HG03558 (cell line): ENCODE measurements at regions not wholly inside any gene's neighbourhood (a gene's known extent, or its start where the extent isn't known, plus 50 kb on each side); places are given as distances from the start of the nearest gene placed in this dataset.

Source experiments
- ATAC-seq: cut with Tn5 transposase; IDR thresholded peaks from one replicate; pipeline ENCODE4 v1.9.1; 2021; ENCODE audit warnings: moderate number of reproducible peaks; ENCODE audit not compliant: unreplicated experiment; ENCODE audit errors: extremely low read depth

DNA sequence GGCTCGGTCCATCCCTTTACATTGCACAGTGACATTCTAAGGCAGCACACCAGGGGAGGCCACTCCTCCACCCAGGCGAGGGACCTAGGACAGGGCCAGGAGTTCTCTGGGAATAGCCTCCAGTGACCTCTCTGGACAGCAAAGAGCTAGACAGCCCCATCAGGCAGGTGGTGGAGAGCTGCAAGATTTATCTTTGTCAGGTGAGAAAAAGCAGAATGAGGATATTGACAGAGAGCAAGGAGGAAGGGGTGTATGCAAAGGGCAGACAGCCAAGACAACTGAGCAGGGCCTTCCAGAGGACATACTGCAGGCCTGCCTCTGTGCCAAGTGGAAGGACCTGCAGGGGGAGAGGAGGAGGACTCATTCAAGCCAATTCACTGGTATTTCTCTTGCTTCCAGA is 112.4 kb upstream of the MAX start:
- no peak for ATAC-seq

GRCh38 chr14:65219353-65219752 is 117.0 kb upstream of the MAX start:
- ATAC-seq, result no peak

DNA sequence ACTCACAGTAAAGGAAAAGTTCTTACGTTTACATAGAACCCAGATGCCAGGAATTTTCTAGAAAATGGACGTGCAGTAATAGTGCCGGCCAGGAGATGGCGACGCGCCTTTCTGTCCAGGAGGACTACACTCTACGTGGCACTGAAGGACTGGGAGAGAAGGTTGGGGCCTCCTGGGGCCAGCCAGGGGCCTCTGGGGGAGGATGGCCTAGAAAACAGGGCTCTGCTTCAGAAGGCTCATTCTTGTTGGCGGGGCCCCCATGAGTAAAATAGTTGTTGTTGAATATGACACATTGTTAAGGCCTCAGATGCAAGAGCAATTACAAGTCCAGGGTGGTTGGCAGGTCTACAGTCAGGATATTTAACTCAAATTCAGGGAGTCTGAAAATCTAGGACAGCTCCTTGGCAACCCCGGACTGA is 120.1 kb upstream of the MAX start:
- no peak for ATAC-seq

DNA sequence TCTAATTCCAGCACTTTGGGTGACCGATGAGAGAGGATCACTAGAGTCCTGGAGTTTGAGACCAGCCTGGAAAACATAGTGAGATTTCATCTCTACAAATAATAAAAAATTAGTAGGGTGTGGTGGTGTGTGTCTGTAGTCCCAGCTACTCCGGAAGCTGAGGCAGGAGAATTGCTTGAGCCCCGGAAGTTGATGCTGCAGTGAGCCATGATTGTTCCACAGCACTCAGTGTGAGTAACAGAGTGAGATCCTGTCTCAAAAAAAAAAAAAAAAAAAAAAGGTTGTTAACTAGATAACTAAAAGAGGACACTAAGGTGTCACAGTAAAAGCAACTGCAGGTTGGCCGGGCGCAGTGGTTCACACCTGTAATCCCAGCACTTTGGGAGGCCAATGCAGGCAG is 121.3 kb upstream of the MAX start:
- no peak for ATAC-seq

- ATAC-seq, result no peak
These were observed 122.5 kb upstream of the MAX start for GRCh38 chr14:65224799-65225198.

DNA sequence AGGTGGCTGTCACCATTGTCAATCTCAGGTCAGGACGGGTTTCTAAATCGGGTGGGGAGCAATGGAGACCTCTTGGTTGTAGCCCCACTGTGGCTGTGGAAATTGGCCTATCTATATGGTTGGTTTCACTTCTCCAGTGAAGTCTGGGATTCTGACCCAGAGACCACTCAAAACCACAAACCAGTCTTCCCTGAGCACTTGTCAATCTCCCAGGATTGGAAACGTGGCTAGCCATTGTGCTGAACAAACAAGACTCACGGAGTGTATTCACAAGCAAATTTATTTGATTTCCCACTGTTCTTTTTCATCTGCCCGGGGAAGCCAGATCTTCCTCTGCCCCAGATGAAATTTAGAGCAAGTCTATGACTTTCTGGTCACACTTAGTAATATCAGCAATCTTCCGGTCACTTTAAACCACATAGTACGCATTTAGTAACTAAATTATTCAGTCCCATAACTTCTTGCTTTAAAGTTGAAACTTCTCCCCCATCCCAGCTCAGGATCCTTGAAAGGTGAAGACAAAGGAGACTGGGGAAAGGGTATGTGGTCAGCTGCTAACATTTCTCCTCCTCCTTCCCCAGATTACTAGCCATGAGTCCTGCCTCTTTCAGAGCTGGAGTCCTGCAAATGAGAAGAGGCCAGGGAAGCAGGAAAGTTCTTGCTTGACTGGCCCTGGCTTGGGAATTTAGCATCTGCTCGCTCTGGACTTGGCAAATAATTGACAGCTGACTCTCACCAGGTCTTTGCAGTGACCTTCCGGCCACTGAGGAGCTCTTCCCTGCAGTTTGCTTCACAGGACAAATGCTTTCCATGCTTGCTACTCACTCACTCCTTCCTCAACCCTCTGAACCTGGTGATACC is 123.2 kb upstream of the MAX start:
- no peak for ATAC-seq

DNA sequence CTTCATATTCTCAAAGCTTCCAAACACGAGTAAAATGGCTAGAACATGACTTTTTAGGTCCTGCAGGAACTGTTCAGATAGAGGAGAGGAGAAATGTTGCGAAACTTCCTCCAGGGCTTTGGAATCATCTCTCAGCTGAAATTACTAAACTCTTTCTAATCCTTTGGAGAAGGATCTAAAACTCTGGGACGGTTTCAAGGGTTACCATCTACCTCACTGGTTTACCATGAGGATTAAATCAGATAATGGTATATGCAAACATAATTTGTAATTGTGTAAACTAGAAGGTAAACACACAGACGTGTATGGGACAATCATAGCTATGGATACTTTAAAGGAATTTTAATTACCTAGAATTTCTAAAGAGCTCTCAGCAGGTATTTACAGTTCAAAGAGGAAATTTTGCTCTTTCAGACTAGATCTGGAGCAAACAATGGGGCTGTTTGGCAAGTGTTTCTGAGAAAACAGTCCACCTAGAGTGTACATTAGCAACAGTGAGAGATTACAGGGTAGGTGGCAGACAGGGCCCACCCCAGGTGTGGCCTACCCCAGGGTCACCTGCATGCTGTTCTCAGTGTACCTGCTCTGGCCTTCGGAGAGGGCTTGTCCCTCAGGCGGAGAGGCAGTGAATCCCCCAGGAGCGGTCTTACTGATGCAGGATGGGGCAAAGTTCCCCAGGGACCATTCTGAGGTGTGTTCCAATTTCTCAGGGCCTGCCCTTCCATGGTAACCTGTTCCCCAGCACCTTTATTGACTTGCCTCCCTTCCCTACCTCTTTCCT is 124.7 kb upstream of the MAX start:
- no peak for ATAC-seq

- ATAC-seq, result peak; percentile 75
These were observed 126.1 kb upstream of the MAX start for GRCh38 chr14:65228436-65228835.

DNA sequence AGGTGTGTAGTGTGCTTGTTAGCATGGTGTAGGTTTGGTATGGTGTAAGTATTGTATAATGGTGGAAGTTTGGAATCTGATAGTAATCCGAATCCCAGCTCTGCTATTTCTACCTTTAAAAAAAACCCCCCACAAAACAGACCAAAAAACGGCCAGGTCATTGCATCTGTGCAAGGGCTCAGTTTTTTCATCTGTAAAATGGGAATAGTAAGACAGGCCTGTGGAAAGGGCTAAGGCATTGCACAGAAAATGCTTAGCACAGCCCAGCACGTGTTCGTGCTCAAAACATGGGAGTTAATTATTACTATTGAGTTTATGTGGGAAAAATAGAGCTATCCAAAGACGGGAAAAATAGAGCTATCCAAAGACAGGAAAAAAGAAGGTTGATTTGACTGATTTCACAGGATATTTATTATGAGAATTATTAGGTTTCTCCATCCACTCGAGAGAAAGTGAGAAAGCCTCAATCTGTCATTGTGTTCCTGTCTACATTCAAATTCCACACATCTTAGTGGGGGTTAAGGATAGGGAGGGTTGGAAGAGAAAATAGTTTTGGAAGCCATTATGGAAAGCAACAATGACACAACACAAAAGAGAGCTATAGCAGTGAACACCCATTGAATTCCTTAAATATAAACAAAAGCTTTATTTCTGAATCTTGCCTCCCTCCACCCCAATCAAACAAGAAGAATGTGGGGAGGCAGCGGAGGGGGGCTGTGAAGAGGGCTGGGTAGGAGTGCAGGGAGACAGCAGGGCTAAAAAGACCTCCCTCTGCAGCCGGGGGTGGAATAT is 126.8 kb upstream of the MAX start:
- ATAC-seq, result no peak

DNA sequence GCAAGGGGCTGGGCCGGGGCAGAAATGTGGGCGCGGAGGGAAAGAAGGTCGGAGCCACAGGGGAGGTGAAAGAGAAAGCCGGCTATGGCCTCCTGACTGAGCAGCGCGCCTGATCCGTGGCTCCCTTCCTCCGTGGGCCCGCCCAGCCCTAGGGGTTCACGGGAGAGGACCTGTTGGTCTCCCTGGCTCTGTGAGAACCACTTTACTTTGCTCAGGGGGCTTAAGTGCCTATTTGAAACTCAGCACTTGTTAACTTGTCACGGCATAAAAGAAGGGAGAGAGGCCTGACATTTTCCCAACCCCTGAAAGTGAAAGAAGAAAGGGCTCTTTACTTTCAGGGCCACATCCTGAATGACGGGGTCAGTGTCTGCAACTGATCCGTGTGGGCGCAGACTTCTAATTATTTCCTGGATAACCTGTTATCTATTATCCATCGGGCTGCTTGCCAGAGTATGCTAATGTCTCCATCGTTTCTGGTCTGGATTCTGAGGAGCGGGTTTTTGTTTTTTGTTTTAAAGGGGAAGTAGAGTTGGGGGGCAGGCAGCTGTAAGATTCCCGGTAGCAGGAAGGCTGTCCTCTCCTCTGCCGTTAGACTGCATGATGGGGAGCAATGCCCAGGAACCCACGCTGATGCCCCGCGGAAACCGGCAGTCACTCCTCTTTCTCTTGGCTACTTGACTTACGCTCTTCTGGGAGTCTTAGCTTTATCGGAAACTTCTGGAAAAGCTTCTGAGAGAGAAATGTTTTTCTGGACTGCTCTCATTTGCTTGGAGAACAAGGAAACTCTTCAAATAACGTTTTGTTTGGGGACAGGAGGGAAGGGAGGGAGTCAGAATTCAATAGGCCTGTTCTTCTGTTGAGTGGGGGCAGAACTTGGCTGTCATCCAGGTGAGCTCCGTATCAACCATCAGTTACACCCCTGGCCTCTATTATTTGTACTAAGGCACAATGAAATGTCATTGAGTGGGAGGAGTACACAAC is 127.7 kb upstream of the MAX start:
- ATAC-seq, result no peak

- no peak for ATAC-seq
These were observed 129.1 kb upstream of the MAX start for GRCh38 chr14:65231286-65231980.

GRCh38 chr14:65234752-65235361 is 132.5 kb upstream of the MAX start:
- ATAC-seq, result no peak

- ATAC-seq, result no peak
These were observed 134.9 kb upstream of the MAX start for GRCh38 chr14:65237023-65237814.

DNA sequence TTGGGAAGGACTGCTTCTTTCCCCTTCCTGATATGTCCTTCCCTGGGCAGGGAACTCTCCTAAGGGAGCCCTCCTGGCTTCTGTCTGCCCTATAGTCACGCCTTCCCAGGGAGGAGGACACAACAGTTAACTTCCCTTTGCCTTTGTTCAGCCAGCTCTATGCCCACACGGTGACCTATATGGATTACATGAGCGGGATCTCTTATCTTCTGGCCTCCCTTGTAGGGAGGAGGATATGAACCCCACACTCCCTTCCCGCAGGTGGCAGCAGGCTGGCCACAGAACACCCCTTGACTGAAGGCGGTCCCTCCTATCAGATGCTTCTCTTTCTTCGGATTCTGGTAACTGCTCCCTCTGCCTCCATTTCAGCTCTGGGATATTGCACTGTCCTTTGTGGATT is 135.6 kb upstream of the MAX start:
- no peak for ATAC-seq

- no peak for ATAC-seq
These were observed 136.1 kb upstream of the MAX start for GRCh38 chr14:65238456-65238855.

DNA sequence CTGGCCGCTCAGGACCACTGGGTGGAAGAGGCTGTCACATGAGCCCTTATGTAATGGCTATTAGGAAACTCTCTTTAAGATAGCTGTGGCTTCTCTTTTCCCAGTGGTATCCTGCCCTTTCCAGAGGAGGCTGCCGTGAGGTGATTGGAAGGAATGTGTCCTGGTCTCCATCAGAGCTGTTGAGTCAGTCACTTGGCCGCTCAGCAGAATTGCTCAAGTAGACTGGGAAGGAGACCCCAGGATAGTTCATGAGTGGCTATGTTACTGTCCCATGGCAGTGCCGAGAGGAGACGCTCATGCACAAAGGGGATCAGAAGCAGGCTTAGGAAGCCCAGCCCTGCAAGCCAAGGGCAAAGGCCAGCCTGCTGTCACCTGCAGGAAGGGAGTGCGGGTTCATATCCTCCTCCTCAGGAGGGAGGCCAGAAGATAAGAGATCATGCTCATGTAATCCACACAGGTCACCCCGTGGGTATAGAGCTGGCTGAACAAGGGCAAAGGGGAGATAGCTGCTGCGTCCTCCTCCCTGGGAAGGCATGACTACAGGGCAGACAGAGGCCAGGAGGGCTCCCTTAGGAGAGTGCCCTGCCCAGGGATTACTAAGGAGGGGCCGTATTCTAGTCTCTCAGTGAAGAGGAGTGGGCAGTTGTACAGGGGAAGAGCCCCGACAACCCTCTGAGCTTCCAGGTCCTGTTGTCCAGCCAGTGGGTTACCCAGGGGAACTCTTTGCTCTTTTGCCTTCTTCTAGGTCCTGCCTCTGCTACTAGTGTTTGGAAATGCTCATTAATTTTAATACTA is 137.0 kb upstream of the MAX start:
- no peak for ATAC-seq

- ATAC-seq, result no peak
These were observed 137.6 kb upstream of the MAX start for GRCh38 chr14:65239938-65240296.
